ENCODE measurements at regions not wholly inside any gene's neighbourhood (a gene's known extent, or its start where the extent isn't known, plus 50 kb on each side); places are given as distances from the start of the nearest gene placed in this dataset.

DNA sequence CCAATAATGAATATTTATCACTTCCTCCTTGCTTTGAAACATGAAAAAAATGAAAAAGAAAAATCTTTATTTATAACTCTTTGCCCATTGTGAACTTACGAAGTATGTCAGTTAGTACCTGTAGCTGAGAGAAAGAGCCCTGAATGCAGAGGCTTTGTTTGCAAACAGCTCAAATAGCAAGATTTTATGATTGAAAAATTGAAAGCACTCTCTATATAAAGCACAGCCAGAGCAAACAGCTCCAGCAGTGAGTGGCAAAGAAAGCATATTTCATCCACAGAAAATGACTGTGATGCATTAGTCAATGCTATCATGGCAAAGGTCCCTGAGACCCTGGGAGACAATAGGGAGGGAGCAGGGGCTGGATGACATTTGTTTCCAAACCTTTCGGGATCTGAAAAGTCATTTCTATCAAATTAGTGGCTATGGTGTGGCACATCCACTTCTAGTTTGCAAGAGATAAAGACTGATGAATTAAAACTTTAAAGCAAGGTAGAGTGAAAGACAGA is 576.1 kb downstream of the OTOL1 start:
- Histone ChIP-seq H3K9me3 (no peaks in the 10 kb centered on the region), H3K4me3 (ENCODE audit: low read depth, low read length) (no peak overlapping the region), H3K36me3 (ENCODE audit: control insufficient read depth, insufficient read depth, low read length) (no peaks in the 10 kb centered on the region), H3K4me1 (no peaks in the 10 kb centered on the region), H3K27me3 (replicated peaks; ENCODE audit: control insufficient read depth, insufficient read depth, low read length) (no peaks in the 10 kb centered on the region)
- no peak overlapping the region for H3K4me3 Mint-ChIP-seq (ENCODE audit: unreplicated experiment)
- CTCF ChIA-PET: no interaction called here
- no peaks in the 10 kb centered on the region for H3K9me3 Mint-ChIP-seq (ENCODE audit: unreplicated experiment)
- POLR2A ChIA-PET: no interaction called here
- DNase-seq: no peak
- H3K27ac Mint-ChIP-seq (ENCODE audit: unreplicated experiment): no peak overlapping the region
- no peaks in the 10 kb centered on the region for H3K4me1 Mint-ChIP-seq (ENCODE audit: low read depth, unreplicated experiment)
- TF ChIP-seq, protein P1, sequence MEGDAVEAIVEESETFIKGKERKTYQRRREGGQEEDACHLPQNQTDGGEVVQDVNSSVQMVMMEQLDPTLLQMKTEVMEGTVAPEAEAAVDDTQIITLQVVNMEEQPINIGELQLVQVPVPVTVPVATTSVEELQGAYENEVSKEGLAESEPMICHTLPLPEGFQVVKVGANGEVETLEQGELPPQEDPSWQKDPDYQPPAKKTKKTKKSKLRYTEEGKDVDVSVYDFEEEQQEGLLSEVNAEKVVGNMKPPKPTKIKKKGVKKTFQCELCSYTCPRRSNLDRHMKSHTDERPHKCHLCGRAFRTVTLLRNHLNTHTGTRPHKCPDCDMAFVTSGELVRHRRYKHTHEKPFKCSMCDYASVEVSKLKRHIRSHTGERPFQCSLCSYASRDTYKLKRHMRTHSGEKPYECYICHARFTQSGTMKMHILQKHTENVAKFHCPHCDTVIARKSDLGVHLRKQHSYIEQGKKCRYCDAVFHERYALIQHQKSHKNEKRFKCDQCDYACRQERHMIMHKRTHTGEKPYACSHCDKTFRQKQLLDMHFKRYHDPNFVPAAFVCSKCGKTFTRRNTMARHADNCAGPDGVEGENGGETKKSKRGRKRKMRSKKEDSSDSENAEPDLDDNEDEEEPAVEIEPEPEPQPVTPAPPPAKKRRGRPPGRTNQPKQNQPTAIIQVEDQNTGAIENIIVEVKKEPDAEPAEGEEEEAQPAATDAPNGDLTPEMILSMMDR (IDR thresholded peaks at IDR 0.05; ENCODE audit: insufficient read depth in 1 of 2, low read depth in 1 of 2, low read length in 1 of 2, severe bottlenecking in 1 of 2, unreplicated experiment in 1 of 2): no peak
- intact Hi-C loops (cut with micrococcal nuclease; ENCODE audit: unreplicated experiment): no loop called here
- H3K27me3 Mint-ChIP-seq (ENCODE audit: insufficient read depth, unreplicated experiment): no peaks in the 10 kb centered on the region
- no peaks in the 10 kb centered on the region for H3K36me3 Mint-ChIP-seq (ENCODE audit: insufficient read depth, unreplicated experiment)
- no TSS peak for BruUV-seq (replicated peaks)

DNA sequence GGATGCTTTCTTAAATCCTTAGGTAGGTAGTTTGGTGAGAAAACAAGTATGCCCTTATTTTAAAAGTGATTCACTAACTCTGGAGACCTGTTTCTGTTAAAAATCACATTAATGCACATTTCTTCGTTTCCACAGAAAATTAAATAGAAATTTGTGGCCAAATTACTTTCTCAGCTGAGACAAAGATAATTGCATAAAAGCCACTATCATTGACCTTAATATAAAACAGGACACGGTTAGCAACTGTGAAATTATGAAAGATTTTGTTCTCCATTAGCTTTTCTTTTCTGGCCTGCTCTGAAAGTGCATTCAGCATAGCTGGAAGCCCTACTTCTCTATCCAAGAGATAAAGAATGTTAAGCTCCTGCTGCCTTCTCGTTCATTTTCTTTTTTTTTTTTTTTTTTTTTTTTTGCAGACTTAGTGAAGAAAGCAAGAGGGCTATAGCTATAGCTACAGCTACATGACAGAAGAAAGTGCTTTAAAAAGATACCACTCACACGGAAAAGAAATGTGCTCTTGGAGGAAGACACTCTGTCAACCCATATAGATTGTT is 576.9 kb downstream of the OTOL1 start:
- POLR2A ChIA-PET: no interaction called here

DNA sequence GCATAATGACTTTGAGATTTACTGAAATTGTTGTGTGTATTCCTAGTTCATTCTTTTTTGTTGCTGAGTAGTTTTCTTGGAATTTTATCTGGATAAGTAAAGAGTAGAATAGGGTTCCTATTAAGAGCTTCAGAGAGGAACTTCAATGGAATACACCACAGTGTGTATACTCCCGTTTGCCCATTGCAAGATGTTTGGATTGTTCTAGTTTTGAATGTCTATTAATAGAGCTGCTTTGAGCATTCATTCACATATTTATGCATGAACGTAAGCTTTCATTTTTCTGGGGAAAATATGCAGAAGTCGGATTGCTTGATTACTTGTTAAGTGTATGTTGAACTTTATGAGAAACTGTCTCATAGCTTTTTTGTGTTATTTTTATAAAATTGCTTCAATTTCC is 580.5 kb downstream of the OTOL1 start:
- H3K9me3 ChIP-seq: no peaks in the 10 kb centered on the region
- TF ChIP-seq, protein P1 (IDR thresholded peaks at IDR 0.05; ENCODE audit: insufficient read depth in 1 of 2, low read depth in 1 of 2, low read length in 1 of 2, severe bottlenecking in 1 of 2, unreplicated experiment in 1 of 2): no peak
- Mint-ChIP-seq H3K27ac (ENCODE audit: unreplicated experiment) (no peak overlapping the region), H3K9me3 (ENCODE audit: unreplicated experiment) (no peaks in the 10 kb centered on the region), H3K4me3 (ENCODE audit: unreplicated experiment) (no peak overlapping the region), H3K27me3 (ENCODE audit: insufficient read depth, unreplicated experiment) (no peaks in the 10 kb centered on the region), H3K36me3 (ENCODE audit: insufficient read depth, unreplicated experiment) (no peaks in the 10 kb centered on the region), H3K4me1 (ENCODE audit: low read depth, unreplicated experiment) (no peaks in the 10 kb centered on the region)
- intact Hi-C loops (cut with micrococcal nuclease; ENCODE audit: unreplicated experiment): no loop called here
- no peak for DNase-seq
- ChIA-PET CTCF (no interaction called here), POLR2A (no interaction called here)
- no peaks in the 10 kb centered on the region for H3K4me1 ChIP-seq
- H3K4me3 ChIP-seq (ENCODE audit: low read depth, low read length): no peak overlapping the region
- no peaks in the 10 kb centered on the region for H3K27me3 ChIP-seq (replicated peaks; ENCODE audit: control insufficient read depth, insufficient read depth, low read length)
- BruUV-seq (replicated peaks): no TSS peak
- H3K36me3 ChIP-seq (ENCODE audit: control insufficient read depth, insufficient read depth, low read length): no peaks in the 10 kb centered on the region

More for the DNA sequence above, 576.9 kb downstream of the OTOL1 start:
- Histone ChIP-seq H3K9me3 (no peaks in the 10 kb centered on the region), H3K36me3 (ENCODE audit: control insufficient read depth, insufficient read depth, low read length) (no peaks in the 10 kb centered on the region), H3K4me1 (no peaks in the 10 kb centered on the region), H3K27me3 (replicated peaks; ENCODE audit: control insufficient read depth, insufficient read depth, low read length) (no peaks in the 10 kb centered on the region), H3K4me3 (ENCODE audit: low read depth, low read length) (no peak overlapping the region)
- Mint-ChIP-seq H3K9me3 (ENCODE audit: unreplicated experiment) (no peaks in the 10 kb centered on the region), H3K27ac (ENCODE audit: unreplicated experiment) (no peak overlapping the region), H3K4me1 (ENCODE audit: low read depth, unreplicated experiment) (no peaks in the 10 kb centered on the region), H3K4me3 (ENCODE audit: unreplicated experiment) (no peak overlapping the region), H3K27me3 (ENCODE audit: insufficient read depth, unreplicated experiment) (no peaks in the 10 kb centered on the region), H3K36me3 (ENCODE audit: insufficient read depth, unreplicated experiment) (no peaks in the 10 kb centered on the region)
- TF ChIP-seq, protein P1 (IDR thresholded peaks at IDR 0.05; ENCODE audit: insufficient read depth in 1 of 2, low read depth in 1 of 2, low read length in 1 of 2, severe bottlenecking in 1 of 2, unreplicated experiment in 1 of 2): no peak
- BruUV-seq (replicated peaks): no TSS peak
- no peak for DNase-seq
- CTCF ChIA-PET: no interaction called here
- intact Hi-C loops (cut with micrococcal nuclease; ENCODE audit: unreplicated experiment): no loop called here
